HG03139 (cell line): ENCODE measurements at regions not wholly inside any gene's neighbourhood (a gene's known extent, or its start where the extent isn't known, plus 50 kb on each side); places are given as distances from the start of the nearest gene placed in this dataset.
"Not testable (repeated sequence)": the region's sequence is repeated elsewhere in the genome, so short reads cannot be mapped to it uniquely, and the experiment has no call there.

Experiments
- ATAC-seq: cut with Tn5 transposase; IDR thresholded peaks from one replicate; pipeline ENCODE4 v1.9.1; 2021; ENCODE audit not compliant: unreplicated experiment

- no peak for ATAC-seq
These were observed 137.5 kb downstream of the FAM76B start for GRCh38 chr11:95652002-95652472.

DNA sequence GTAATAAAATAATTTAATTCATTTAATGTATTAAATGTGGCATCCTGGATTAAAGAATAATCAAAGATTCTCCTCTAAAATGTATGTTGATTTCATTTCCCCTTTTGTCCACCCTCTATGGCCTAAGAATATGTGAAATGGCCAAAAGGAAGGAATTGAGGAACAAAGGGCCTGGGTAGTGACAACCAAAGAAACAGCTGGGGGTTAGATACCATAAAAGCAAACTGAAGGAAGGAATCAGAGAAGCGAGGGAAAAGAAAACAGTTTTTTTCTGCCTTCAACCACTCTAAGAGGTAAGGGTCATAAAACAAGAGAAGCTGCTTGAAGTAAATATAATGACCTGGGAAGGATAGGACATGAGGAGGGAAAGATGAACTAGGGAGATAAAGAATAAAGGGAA is 139.3 kb downstream of the FAM76B start:
- ATAC-seq: no peak

- no peak for ATAC-seq
These were observed 141.7 kb downstream of the FAM76B start for GRCh38 chr11:95647871-95648270.

GRCh38 chr11:95647355-95647754 is 142.2 kb downstream of the FAM76B start:
- ATAC-seq: no peak

DNA sequence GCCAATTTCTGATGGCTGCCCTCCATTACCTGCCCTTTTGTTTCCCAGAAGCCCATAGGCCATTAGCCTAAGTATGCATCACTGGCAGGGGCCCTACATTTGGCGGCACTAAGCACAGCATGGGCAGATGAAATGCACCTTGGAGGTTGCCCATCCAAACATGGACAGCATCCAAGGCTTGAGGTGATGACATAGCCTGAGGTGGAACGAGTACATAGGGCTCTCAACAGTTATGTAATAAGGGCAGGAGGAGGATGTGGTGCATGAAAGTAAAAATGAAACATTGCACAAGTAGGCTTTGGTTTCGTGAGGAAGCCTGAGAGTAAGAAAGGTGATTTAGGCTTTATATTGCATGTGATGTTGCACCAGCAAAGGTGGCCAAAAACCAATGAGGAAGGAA is 148.1 kb downstream of the FAM76B start:
- ATAC-seq: peak; percentile 98

GRCh38 chr11:95638501-95638900 is 151.1 kb downstream of the FAM76B start:
- no peak for ATAC-seq

- ATAC-seq: no peak
These were observed 164.2 kb downstream of the FAM76B start for GRCh38 chr11:95625164-95625900.

- no peak for ATAC-seq
These were observed 173.3 kb downstream of the FAM76B start for GRCh38 chr11:95616256-95616804.

- no peak for ATAC-seq
These were observed 177.8 kb downstream of the FAM76B start for GRCh38 chr11:95611827-95612226.

- ATAC-seq: not testable (repeated sequence)
These were observed 179.4 kb downstream of the FAM76B start for GRCh38 chr11:95610185-95610584.

GRCh38 chr11:95608093-95608492 is 181.5 kb downstream of the FAM76B start:
- ATAC-seq: no peak

GRCh38 chr11:95606824-95607223 is 182.8 kb downstream of the FAM76B start:
- no peak for ATAC-seq

DNA sequence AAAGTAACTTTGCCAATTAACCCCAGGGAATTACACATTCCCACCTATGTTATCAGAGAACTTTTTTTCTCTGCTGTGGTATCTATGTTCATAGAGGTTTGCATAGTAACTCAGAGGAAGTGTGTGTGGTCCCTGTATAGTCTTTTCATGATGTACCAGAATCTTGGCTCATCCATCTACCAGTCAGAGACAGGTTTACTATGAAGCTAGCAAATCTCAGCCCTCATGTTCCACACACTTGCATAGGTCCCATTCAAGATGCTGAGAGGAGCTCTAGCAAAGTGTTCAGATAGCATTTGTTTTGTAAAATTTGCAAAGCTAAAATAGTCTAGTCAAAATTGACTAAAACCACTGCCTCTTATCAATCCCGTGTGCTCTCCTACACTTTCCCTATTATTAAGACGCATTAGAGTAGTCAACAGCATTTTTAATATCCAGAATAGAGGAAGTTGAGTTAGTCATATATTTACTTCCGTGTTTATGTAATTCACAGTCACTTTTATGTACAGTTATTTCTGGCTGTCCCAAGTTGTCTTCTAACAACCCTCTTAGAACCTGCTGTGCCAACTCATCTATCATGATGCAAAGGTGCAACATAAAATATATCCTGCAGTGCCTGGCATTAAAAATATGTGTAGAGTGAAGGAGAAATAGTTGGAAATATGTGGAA is 184.2 kb downstream of the FAM76B start:
- ATAC-seq: no peak

DNA sequence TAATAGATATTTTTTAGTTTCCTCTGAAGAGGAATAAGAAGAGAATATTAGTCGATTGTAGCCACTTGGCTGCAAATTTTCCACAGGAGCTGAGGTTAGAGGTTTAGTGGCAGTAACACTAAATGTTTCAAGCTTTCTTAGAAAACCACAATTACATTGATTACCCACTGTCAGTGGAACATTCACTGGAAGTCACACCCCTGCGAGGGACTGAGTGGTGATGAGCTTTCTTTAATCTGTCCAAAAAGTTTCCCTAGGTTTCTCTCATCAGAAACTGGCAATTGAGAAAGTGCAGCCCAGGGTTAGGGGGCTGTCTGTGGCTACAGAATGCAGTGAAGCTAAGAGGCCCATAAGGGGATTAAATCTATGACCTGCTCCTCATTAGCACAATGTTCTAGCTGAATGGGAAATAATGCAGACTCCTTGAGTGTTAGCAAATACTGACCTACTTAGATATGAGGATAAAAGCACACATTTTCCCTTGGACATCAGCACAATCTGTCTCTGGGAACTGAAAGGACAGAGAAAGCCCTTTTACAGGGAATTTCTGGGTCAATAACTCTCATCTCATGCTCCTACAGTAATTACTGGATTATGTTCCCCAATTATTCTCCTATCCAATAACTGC is 189.5 kb downstream of the FAM76B start:
- no peak for ATAC-seq

GRCh38 chr11:95595973-95596489 is 193.6 kb downstream of the FAM76B start:
- ATAC-seq: no peak

DNA sequence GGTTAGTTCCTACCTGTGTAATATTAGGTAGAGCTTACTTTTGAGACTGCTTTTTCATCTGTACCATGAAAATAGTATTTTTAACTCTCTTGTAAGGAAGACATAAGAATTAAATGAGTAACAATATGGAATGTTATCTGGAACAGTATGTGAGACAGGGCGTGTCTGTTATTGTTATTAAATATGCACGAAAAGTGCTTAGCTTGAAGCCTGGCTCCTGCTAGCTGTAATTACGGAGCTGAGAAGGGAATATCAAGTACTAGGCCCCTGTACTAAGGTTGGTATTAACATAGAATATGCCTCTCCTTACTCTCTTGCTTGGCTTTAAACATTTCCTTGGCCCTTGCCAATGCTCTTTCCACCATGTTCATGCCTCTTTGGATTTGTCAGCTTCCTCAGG is 194.0 kb downstream of the FAM76B start:
- ATAC-seq: no peak

DNA sequence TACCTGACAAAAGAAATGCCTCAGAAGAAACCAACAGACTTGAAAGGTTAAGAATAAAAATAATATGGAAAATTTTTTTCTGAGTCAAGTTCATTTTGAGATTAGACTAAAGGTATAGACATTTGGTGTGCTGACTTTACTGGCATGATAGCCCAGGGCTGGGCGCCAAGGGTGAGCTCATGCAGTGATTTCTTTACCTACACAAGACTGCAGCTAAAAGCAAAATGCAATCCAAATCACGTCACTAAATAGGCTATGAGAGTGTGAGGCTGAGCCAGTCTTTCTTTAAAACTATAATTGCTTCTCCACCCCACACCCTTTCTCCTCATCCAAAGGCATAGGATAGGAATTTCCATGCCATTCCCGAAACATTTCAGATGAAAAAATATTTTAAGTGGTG is 196.5 kb downstream of the FAM76B start:
- ATAC-seq: no peak

DNA sequence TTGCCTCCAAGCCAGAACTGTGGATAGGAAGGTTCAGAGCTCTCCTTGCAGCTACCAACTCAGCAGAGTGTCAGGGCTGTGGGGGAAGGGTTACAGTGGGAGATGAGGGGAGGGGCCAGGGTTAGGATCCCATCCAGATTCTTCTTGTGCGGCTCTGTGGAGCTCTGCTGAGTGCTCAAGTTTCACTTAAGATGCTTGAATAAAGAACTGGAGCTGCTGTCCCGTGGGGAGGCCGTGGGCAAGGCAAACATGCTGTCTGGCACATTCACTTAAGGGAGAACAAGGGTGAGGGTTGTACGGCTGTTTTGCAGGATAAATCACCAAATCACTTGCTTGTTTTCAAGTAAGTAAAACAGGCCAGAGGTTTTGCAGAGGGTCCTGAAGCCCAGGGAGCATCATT is 197.1 kb downstream of the FAM76B start:
- ATAC-seq: no peak

DNA sequence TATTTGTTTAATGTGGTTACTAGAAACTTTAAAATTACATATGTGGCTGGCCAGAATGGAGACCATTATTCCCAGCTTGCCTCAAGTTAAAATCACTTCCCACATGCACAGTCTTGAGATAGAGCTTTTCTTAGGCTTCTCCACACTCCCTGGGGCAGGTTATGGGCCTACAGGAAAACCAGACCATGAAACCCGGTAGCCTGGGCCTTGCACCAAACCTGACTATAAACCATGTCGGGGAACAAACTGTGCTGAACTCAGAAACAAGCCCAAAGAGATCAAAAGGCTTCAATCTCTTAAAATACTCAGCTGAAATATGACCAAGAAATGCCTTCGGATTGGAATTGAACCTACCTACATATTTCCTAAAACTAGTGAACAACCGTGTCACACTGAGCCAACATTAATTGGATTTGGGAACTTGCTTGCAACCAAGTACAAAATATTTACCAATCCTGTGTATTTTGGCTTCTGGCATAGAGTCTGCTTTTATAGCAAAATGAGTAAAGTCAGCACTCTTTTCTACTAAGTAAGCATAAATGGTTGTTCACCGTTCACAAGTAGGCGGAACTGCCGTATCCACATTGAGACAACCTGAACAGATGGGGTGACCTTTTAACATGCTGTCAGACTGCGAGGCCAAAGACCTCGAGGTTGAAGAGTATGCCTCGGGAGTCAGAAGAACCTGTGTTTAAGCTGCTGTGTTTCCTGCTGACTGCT is 199.5 kb downstream of the FAM76B start:
- no peak for ATAC-seq

GRCh38 chr11:95588821-95589220 is 200.8 kb downstream of the FAM76B start:
- no peak for ATAC-seq

- no peak for ATAC-seq
These were observed 202.9 kb downstream of the FAM76B start for GRCh38 chr11:95586661-95587060.
